ENCODE measurements at regions not wholly inside any gene's neighbourhood (a gene's known extent, or its start where the extent isn't known, plus 50 kb on each side); places are given as distances from the start of the nearest gene placed in this dataset.

- TF ChIP-seq POLR2AphosphoS5 (IDR thresholded peaks at IDR 0.05) (no peak), EZH2 (IDR thresholded peaks at IDR 0.05; ENCODE audit: borderline replicate concordance, insufficient read depth, low read length, poor library complexity, severe bottlenecking) (no peak), TAF1 (IDR thresholded peaks at IDR 0.05; ENCODE audit: low read depth) (no peak), EP300 (conservative IDR thresholded peaks at IDR 0.05; ENCODE audit: poor library complexity, severe bottlenecking) (no peak), REST (IDR thresholded peaks at IDR 0.05; ENCODE audit: borderline replicate concordance) (no peak), CTCF (IDR thresholded peaks at IDR 0.05; ENCODE audit: poor library complexity, severe bottlenecking) (no peak), SMC3 (conservative IDR thresholded peaks at IDR 0.05; ENCODE audit: poor library complexity) (no peak), MXI1 (conservative IDR thresholded peaks at IDR 0.05; ENCODE audit: poor library complexity, severe bottlenecking) (no peak), RAD21 (conservative IDR thresholded peaks at IDR 0.05) (no peak)
- Histone ChIP-seq H3K27ac (ENCODE audit: low read length) (no peak overlapping the region), H3K79me2 (replicated peaks; ENCODE audit: insufficient read depth, low read length) (no peaks in the 10 kb centered on the region), H3K9ac (ENCODE audit: low read length) (no peak overlapping the region), H3K4me2 (ENCODE audit: low read length) (no peak overlapping the region), H3K27me3 (ENCODE audit: insufficient read depth, low read depth, low read length) (no peaks in the 10 kb centered on the region), H3K36me3 (ENCODE audit: insufficient read depth, low read length) (no peaks in the 10 kb centered on the region), H2AFZ (ENCODE audit: low read depth, low read length) (no peak overlapping the region), H3K9me2 (ENCODE audit: insufficient read depth, low read length) (no peaks in the 10 kb centered on the region), H3K4me3 (ENCODE audit: low read length) (no peak overlapping the region), H4K20me1 (ENCODE audit: insufficient read depth) (no peaks in the 10 kb centered on the region), H3K9me3 (ENCODE audit: low read length) (no peaks in the 10 kb centered on the region), H3F3A (ENCODE audit: insufficient read depth, low read length, poor library complexity, severe bottlenecking) (no peaks in the 10 kb centered on the region)
Measured at GRCh38 chr14:82999802-83000201, 1466.1 kb upstream of the SEL1L start.

DNA sequence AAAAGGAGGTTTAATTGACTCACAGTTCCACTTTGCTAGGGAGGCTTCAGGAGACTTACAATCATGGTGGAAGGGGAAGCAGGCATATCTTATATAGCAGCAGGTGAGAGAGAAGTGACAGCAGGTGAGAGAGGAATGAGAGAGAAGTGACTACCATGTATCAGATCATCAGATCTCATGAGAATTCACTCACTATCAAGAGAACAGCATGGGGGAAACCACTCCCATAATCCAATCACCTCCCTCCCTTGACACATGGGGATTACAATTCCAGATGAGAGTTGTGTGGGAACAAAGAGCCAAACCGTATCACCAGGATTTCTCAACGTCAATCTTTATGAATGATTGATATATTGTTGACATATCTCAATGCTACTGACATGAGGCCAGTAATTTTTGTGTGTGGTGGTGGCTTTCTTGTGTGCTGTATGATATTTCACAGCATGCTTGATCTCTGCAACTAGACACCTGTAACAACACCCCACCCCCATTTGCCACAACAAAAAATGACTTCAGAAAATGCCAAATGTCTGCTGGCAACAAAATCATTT lies 1470.9 kb upstream of the SEL1L start:
- no peaks in the 10 kb centered on the region for H3F3A ChIP-seq (ENCODE audit: insufficient read depth, low read length, poor library complexity, severe bottlenecking)
- no peak overlapping the region for H3K4me3 ChIP-seq (ENCODE audit: low read length)
- TF ChIP-seq POLR2AphosphoS5 (IDR thresholded peaks at IDR 0.05) (peak; percentile 70), TAF1 (IDR thresholded peaks at IDR 0.05; ENCODE audit: low read depth) (no peak), EP300 (conservative IDR thresholded peaks at IDR 0.05; ENCODE audit: poor library complexity, severe bottlenecking) (peak; percentile 92)

More for the DNA sequence above, 1470.9 kb upstream of the SEL1L start:
- Histone ChIP-seq H3K36me3 (ENCODE audit: insufficient read depth, low read length) (no peaks in the 10 kb centered on the region), H3K9me3 (ENCODE audit: low read length) (no peaks in the 10 kb centered on the region), H3K27me3 (ENCODE audit: insufficient read depth, low read depth, low read length) (no peaks in the 10 kb centered on the region), H3K9me2 (ENCODE audit: insufficient read depth, low read length) (no peaks in the 10 kb centered on the region), H3K27ac (ENCODE audit: low read length) (no peak overlapping the region), H4K20me1 (ENCODE audit: insufficient read depth) (no peaks in the 10 kb centered on the region), H3K4me2 (ENCODE audit: low read length) (no peak overlapping the region), H2AFZ (ENCODE audit: low read depth, low read length) (no peak overlapping the region), H3K9ac (ENCODE audit: low read length) (no peak overlapping the region), H3K79me2 (replicated peaks; ENCODE audit: insufficient read depth, low read length) (no peaks in the 10 kb centered on the region)
